Ishikawa (cell line): ENCODE measurements at regions not wholly inside any gene's neighbourhood (a gene's known extent, or its start where the extent isn't known, plus 50 kb on each side); places are given as distances from the start of the nearest gene placed in this dataset.

Experiments used
- EGR1 ChIP-seq: IDR thresholded peaks from 2 replicates; pipeline ENCODE4 v1.6.1; 2012
- ZBTB7A ChIP-seq: IDR thresholded peaks from 2 replicates; pipeline ENCODE4 v1.6.1; 2012; ENCODE audit warnings: low read depth
- TF ChIP-seq, protein P1 (sequence below): IDR thresholded peaks from 2 replicates; pipeline ENCODE4 v1.6.1; 2012

GRCh38 chr3:159902546-159903314 is 85.9 kb upstream of the IL12A start:
- TF ChIP-seq, protein P1, sequence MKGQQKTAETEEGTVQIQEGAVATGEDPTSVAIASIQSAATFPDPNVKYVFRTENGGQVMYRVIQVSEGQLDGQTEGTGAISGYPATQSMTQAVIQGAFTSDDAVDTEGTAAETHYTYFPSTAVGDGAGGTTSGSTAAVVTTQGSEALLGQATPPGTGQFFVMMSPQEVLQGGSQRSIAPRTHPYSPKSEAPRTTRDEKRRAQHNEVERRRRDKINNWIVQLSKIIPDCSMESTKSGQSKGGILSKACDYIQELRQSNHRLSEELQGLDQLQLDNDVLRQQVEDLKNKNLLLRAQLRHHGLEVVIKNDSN = no peak
- TF ChIP-seq EGR1 = no peak
- TF ChIP-seq ZBTB7A = no peak
